Peyer's patch (tissue), 4 donors: ENCODE measurements at regions not wholly inside any gene's neighbourhood (a gene's known extent, or its start where the extent isn't known, plus 50 kb on each side); places are given as distances from the start of the nearest gene placed in this dataset.

Experiments
- CTCF ChIP-seq, 6 experiments: fragments of 450-650 bp in 4 of 6; fragments of 200-600 bp in 2 of 6; sonication (generic) in 1 of 6; IDR thresholded peaks; one replicate each; pipeline ENCODE4 v1.5.1; 2017 to 2019; ENCODE audit warnings: antibody characterized with exemption in 6 of 6, mild to moderate bottlenecking in 3 of 6, moderate library complexity in 1 of 6
- POLR2A ChIP-seq, 2 donors: fragments of 450-650 bp; IDR thresholded peaks; one replicate each; pipeline ENCODE4 v1.5.1; 2017; ENCODE audit warnings: antibody characterized with exemption in 2 of 2, mild to moderate bottlenecking in 2 of 2, moderate library complexity in 2 of 2

GRCh38 chr12:23472329-23472971 is 477.0 kb downstream of the SOX5 start:
- TF ChIP-seq CTCF (IDR thresholded peaks at IDR 0.05) = no peak
- TF ChIP-seq POLR2A (IDR thresholded peaks at IDR 0.05) = no peak
